HL-60 (cell line): ENCODE measurements at regions not wholly inside any gene's neighbourhood (a gene's known extent, or its start where the extent isn't known, plus 50 kb on each side); places are given as distances from the start of the nearest gene placed in this dataset.

ENCODE experiments used
- DNase-seq, 2 experiments: peaks; one replicate each; pipeline ENCODE4 v3.0.0-alpha.2; 2010 to 2020; ENCODE audit warnings: low read depth in 1 of 2, low spot score in 1 of 2
- H3K27ac ChIP-seq: fragments of 250-450 bp; sonication (Bioruptor Pico); replicated peaks from 2 replicates; pipeline ENCODE4 v1.5.1; 2020; ENCODE audit warnings: mild to moderate bottlenecking, moderate library complexity
- H3K27me3 ChIP-seq: fragments of 250-450 bp; sonication (Bioruptor Pico); 2 replicates; pipeline ENCODE4 v1.5.1; 2021; ENCODE audit warnings: mild to moderate bottlenecking, moderate library complexity; ENCODE audit not compliant: insufficient read depth, poor library complexity, severe bottlenecking
- H3K4me3 ChIP-seq: replicated peaks from 2 replicates; pipeline ENCODE4 v1.5.1; 2011; ENCODE audit warnings: mild to moderate bottlenecking, control low read depth, low read length; ENCODE audit not compliant: insufficient read depth
- CTCF ChIP-seq: IDR thresholded peaks from one replicate; pipeline ENCODE4 v1.5.1; 2011; ENCODE audit warnings: low read length, control low read depth, inconsistent platforms; ENCODE audit not compliant: insufficient read depth
- GABPA ChIP-seq: IDR thresholded peaks from 2 replicates; pipeline ENCODE4 v1.6.1; 2012; ENCODE audit warnings: low read depth
- POLR2AphosphoS5 ChIP-seq: IDR thresholded peaks from 2 replicates; pipeline ENCODE4 v1.6.1; 2012; ENCODE audit warnings: low read depth
- REST ChIP-seq: IDR thresholded peaks from 2 replicates; pipeline ENCODE4 v1.6.1; 2012; ENCODE audit warnings: low read depth; ENCODE audit not compliant: insufficient replicate concordance
- SPI1 ChIP-seq: IDR thresholded peaks from 2 replicates; pipeline ENCODE4 v1.6.1; 2012; ENCODE audit warnings: low read depth, mild to moderate bottlenecking, borderline replicate concordance

DNA sequence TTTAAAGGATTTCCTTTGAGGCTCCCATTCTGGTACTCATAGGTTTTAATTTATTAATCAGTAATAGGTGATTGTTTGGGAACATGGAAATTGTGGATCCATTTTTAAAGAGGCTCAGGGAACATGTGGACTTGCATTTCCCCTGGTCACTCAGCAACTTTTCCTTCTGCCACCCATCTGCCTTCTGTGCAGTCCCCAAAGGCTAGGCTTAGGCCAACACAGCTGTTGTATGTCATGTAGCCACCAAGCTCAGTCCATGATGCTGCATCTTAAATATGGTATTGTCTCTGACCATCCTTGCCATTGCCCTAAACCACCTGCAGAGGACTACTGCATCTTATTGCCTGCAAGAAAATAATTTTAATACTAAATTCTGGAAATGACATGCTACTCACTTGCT lies 416.7 kb upstream of the SEMA6D start:
- DNase-seq, result no peak
- H3K27ac ChIP-seq, result no peak overlapping the region
- H3K4me3 ChIP-seq, result no peak overlapping the region
- TF ChIP-seq CTCF, result no peak
- no peak for TF ChIP-seq SPI1
- no peak for TF ChIP-seq POLR2AphosphoS5
- TF ChIP-seq REST, result no peak
- no peak for TF ChIP-seq GABPA
- no peaks in the 10 kb centered on the region for H3K27me3 ChIP-seq

GRCh38 chr15:47301481-47301880 lies 415.8 kb upstream of the SEMA6D start:
- no peak overlapping the region for H3K27ac ChIP-seq
- no peak for DNase-seq
- no peaks in the 10 kb centered on the region for H3K27me3 ChIP-seq
- TF ChIP-seq POLR2AphosphoS5 (no peak), SPI1 (no peak), REST (no peak), CTCF (no peak), GABPA (no peak)
- H3K4me3 ChIP-seq, result no peak overlapping the region

DNA sequence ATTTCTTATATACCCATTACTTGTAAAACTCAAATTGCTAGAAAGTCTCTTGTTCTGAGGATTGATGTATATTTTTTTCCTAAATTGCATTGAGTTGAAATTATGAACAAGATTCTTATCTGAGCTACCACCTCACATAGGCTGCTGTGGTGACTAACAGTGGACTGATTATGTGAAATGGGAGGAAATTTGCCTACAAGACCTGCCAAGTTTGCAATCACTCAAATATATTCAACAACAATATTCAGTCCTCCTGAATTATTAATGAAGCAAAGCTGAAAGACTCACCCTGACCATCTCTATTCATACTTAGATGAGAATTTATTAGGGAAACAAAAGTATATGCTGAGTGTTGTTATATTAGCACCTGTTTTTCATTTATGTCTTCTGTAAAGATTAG lies 412.6 kb upstream of the SEMA6D start:
- no peak overlapping the region for H3K4me3 ChIP-seq
- DNase-seq, result no peak
- no peak for TF ChIP-seq POLR2AphosphoS5
- no peak for TF ChIP-seq REST
- no peak for TF ChIP-seq SPI1
- no peak for TF ChIP-seq GABPA
- no peak for TF ChIP-seq CTCF
- H3K27ac ChIP-seq, result no peak overlapping the region
- H3K27me3 ChIP-seq, result no peaks in the 10 kb centered on the region
